Erythroblast (primary cell): ENCODE measurements at regions not wholly inside any gene's neighbourhood (a gene's known extent, or its start where the extent isn't known, plus 50 kb on each side); places are given as distances from the start of the nearest gene placed in this dataset.

Experiments used
- GATA1 ChIP-seq: IDR thresholded peaks from 2 replicates; pipeline ENCODE4 v1.6.1; 2011; ENCODE audit warnings: low read depth, mild to moderate bottlenecking, control low read depth, low read length, moderate library complexity
- POLR2A ChIP-seq: IDR thresholded peaks from 2 replicates; pipeline ENCODE4 v1.6.1; 2011; ENCODE audit warnings: mild to moderate bottlenecking, low read length

- TF ChIP-seq POLR2A (no peak), GATA1 (no peak)
Observed at GRCh38 chr2:123415678-123416077, 609.4 kb upstream of the CNTNAP5 start.
